ENCODE measurements at regions not wholly inside any gene's neighbourhood (a gene's known extent, or its start where the extent isn't known, plus 50 kb on each side); places are given as distances from the start of the nearest gene placed in this dataset.

GRCh38 chr3:177550667-177551066 lies 353.4 kb upstream of the TBL1XR1 start:
- H3K4me1 ChIP-seq (ENCODE audit: insufficient read depth, low read length): peaks cover 17% of the 10 kb centered on the region
- H3K36me3 ChIP-seq (replicated peaks in 1 of 2; ENCODE audit: control insufficient read depth in 1 of 2, insufficient read depth in 2 of 2, low read length in 2 of 2): no peaks in the 10 kb centered on the region
- no peak overlapping the region for H2AFZ ChIP-seq (ENCODE audit: low read length)
- DNase-seq (ENCODE audit: low spot score): no peak
- no peak for ATAC-seq
- no peaks in the 10 kb centered on the region for H3K9me3 ChIP-seq (ENCODE audit: low read length)
- H3K4me2 ChIP-seq (ENCODE audit: low read depth, low read length): no peak overlapping the region
- intact Hi-C loops (cut with micrococcal nuclease; ENCODE audit: unreplicated experiment): no loop called here
- H3K9ac ChIP-seq (ENCODE audit: insufficient read depth, low read depth, low read length): no peak overlapping the region
- FAIRE-seq: no peak
- in situ Hi-C loops (cut with HindIII; ENCODE audit: extremely low pct_ligation_motif_present, low pct_unique_long_range_greater_than_20kb): no loop called here
- no peaks in the 10 kb centered on the region for H4K20me1 ChIP-seq (ENCODE audit: insufficient read depth, low read length)
- H3K27me3 ChIP-seq (ENCODE audit: control insufficient read depth in 1 of 2, insufficient read depth in 2 of 2, low read length in 2 of 2): no peaks in the 10 kb centered on the region; a peak in 1 of 5 replicates
- CTCF ChIA-PET (ENCODE audit: low intra/inter-chr PET ratio, low total read pairs): no interaction called here
- no peak overlapping the region for H3K27ac ChIP-seq (ENCODE audit: extremely low read length, insufficient read depth, low read length)
- BruUV-seq (replicated peaks): no TSS peak
- POLR2A ChIA-PET: no interaction called here
- 96% methylated on average over 1 of the region's 1 CpG for WGBS (ENCODE audit: low lambda C conversion rate)
- H3K4me3 ChIP-seq (replicated peaks in 1 of 3; ENCODE audit: insufficient read depth in 1 of 3, low read depth in 2 of 3, low read length in 3 of 3): no peak overlapping the region
- H3K79me2 ChIP-seq (ENCODE audit: insufficient read depth, low read length): no peaks in the 10 kb centered on the region
- TF ChIP-seq BHLHE40 (IDR thresholded peaks at IDR 0.05; ENCODE audit: low read length) (no peak), JDP2 (CRISPR knock-in tag; IDR thresholded peaks at IDR 0.05; ENCODE audit: borderline replicate concordance) (no peak), XRCC5 (optimal IDR thresholded peaks at IDR 0.05; ENCODE audit: low read length) (no peak), DZIP1 (CRISPR knock-in tag; IDR thresholded peaks at IDR 0.05) (no peak), IKZF5 (CRISPR knock-in tag; IDR thresholded peaks at IDR 0.05) (no peak), ZNF446 (CRISPR knock-in tag; IDR thresholded peaks at IDR 0.05) (no peak), MYPOP (CRISPR knock-in tag; IDR thresholded peaks at IDR 0.05) (no peak), ZBED4 (CRISPR knock-in tag; IDR thresholded peaks at IDR 0.05; ENCODE audit: borderline replicate concordance) (no peak), FUBP1 (CRISPR knock-in tag; IDR thresholded peaks at IDR 0.05; ENCODE audit: borderline replicate concordance) (no peak), MAF1 (CRISPR knock-in tag; IDR thresholded peaks at IDR 0.05; ENCODE audit: borderline replicate concordance) (no peak), NFE2L2 (IDR thresholded peaks at IDR 0.05; ENCODE audit: low read length) (no peak), XBP1 (CRISPR knock-in tag; IDR thresholded peaks at IDR 0.05) (no peak), ZKSCAN8 (CRISPR knock-in tag; IDR thresholded peaks at IDR 0.05; ENCODE audit: borderline replicate concordance) (no peak)
